SJCRH30 (cell line): ENCODE measurements at regions not wholly inside any gene's neighbourhood (a gene's known extent, or its start where the extent isn't known, plus 50 kb on each side); places are given as distances from the start of the nearest gene placed in this dataset.

Experiments used
- DNase-seq, 2 experiments: peaks; one replicate each; pipeline ENCODE4 v3.0.0-alpha.2; 2015 to 2020
- H3K27ac ChIP-seq: fragments of 250-450 bp; sonication (Bioruptor Pico); 2 replicates; pipeline ENCODE4 v1.5.1; 2020; ENCODE audit warnings: mild to moderate bottlenecking, moderate library complexity
- H3K27me3 ChIP-seq: fragments of 250-450 bp; sonication (Bioruptor Pico); 2 replicates; pipeline ENCODE4 v1.5.1; 2020; ENCODE audit warnings: mild to moderate bottlenecking, moderate library complexity
- H3K36me3 ChIP-seq: fragments of 250-450 bp; sonication (Bioruptor Pico); 2 replicates; pipeline ENCODE4 v1.5.1; 2020; ENCODE audit warnings: mild to moderate bottlenecking, moderate library complexity
- H3K4me1 ChIP-seq: fragments of 250-450 bp; sonication (Bioruptor Pico); 2 replicates; pipeline ENCODE4 v1.5.1; 2020; ENCODE audit warnings: mild to moderate bottlenecking, moderate library complexity
- H3K4me3 ChIP-seq: fragments of 250-450 bp; sonication (Bioruptor Pico); 2 replicates; pipeline ENCODE4 v1.5.1; 2020; ENCODE audit warnings: mild to moderate bottlenecking, moderate library complexity
- H3K9me3 ChIP-seq: fragments of 250-450 bp; sonication (Bioruptor Pico); replicated peaks from 2 replicates; pipeline ENCODE4 v1.5.1; 2020; ENCODE audit warnings: mild to moderate bottlenecking, moderate library complexity

GRCh38 chr3:140748-141330 is 55.7 kb upstream of the CHL1 start:
- Histone ChIP-seq H3K9me3 (no peaks in the 10 kb centered on the region), H3K27me3 (no peaks in the 10 kb centered on the region), H3K36me3 (no peaks in the 10 kb centered on the region), H3K27ac (no peak overlapping the region), H3K4me3 (no peak overlapping the region), H3K4me1 (no peaks in the 10 kb centered on the region)
- DNase-seq, result no peak
